ENCODE measurements at regions not wholly inside any gene's neighbourhood (a gene's known extent, or its start where the extent isn't known, plus 50 kb on each side); places are given as distances from the start of the nearest gene placed in this dataset.

GRCh38 chr1:220955116-220955515 is 75.9 kb downstream of the HLX start:
- Histone ChIP-seq H3K27ac (ENCODE audit: insufficient read depth, low read length) (no peak overlapping the region), H3K79me2 (ENCODE audit: control insufficient read depth, insufficient read depth, low read length) (no peaks in the 10 kb centered on the region), H3K36me3 (ENCODE audit: control insufficient read depth, insufficient read depth, low read length) (no peaks in the 10 kb centered on the region), H3K27me3 (ENCODE audit: control insufficient read depth, insufficient read depth, low read length) (no peaks in the 10 kb centered on the region), H4K20me1 (ENCODE audit: control insufficient read depth, extremely low read depth, insufficient read depth, low read length) (no peaks in the 10 kb centered on the region), H3K4me1 (ENCODE audit: control insufficient read depth, extremely low read depth, insufficient read depth, low read length) (peaks cover 9% of the 10 kb centered on the region), H3K9me3 (ENCODE audit: control insufficient read depth, insufficient read depth, low read depth, low read length) (no peaks in the 10 kb centered on the region), H3K4me3 (replicated peaks in 1 of 4; ENCODE audit: control extremely low read depth in 1 of 4, insufficient read depth in 1 of 4, low read depth in 3 of 4, low read length in 4 of 4) (no peak overlapping the region), H3K9ac (ENCODE audit: insufficient read depth, low read length) (no peak overlapping the region), H3K4me2 (ENCODE audit: extremely low read depth, insufficient read depth, low read length) (no peak overlapping the region), H2AFZ (ENCODE audit: low read length) (no peak overlapping the region)
- DNase-seq (ENCODE audit: low read depth in 2 of 2): peak in 1 of 2 donors; percentile 22
- no peak for TF ChIP-seq EZH2 (IDR thresholded peaks at IDR 0.05; ENCODE audit: low read length, missing control alignments)
- TF ChIP-seq CTCF (conservative IDR thresholded peaks at IDR 0.05 in 1 of 2, IDR thresholded peaks at IDR 0.05 in 1 of 2; ENCODE audit: low read depth in 1 of 2, low read length in 2 of 2): no peak

- Histone ChIP-seq H3K4me1 (ENCODE audit: control insufficient read depth, extremely low read depth, insufficient read depth, low read length) (peaks cover 10% of the 10 kb centered on the region), H3K36me3 (ENCODE audit: control insufficient read depth, insufficient read depth, low read length) (no peaks in the 10 kb centered on the region), H2AFZ (ENCODE audit: low read length) (no peak overlapping the region), H3K27ac (ENCODE audit: insufficient read depth, low read length) (peak overlapping the region; percentile 67), H3K27me3 (ENCODE audit: control insufficient read depth, insufficient read depth, low read length) (no peaks in the 10 kb centered on the region), H4K20me1 (ENCODE audit: control insufficient read depth, extremely low read depth, insufficient read depth, low read length) (no peaks in the 10 kb centered on the region), H3K9ac (ENCODE audit: insufficient read depth, low read length) (peak overlapping the region; percentile 26), H3K9me3 (ENCODE audit: control insufficient read depth, insufficient read depth, low read depth, low read length) (no peaks in the 10 kb centered on the region), H3K79me2 (ENCODE audit: control insufficient read depth, insufficient read depth, low read length) (no peaks in the 10 kb centered on the region), H3K4me2 (ENCODE audit: extremely low read depth, insufficient read depth, low read length) (peak overlapping the region; percentile 54), H3K4me3 (replicated peaks in 1 of 4; ENCODE audit: control extremely low read depth in 1 of 4, insufficient read depth in 1 of 4, low read depth in 3 of 4, low read length in 4 of 4) (no peak overlapping the region)
- no peak for TF ChIP-seq EZH2 (IDR thresholded peaks at IDR 0.05; ENCODE audit: low read length, missing control alignments)
- no peak for TF ChIP-seq CTCF (conservative IDR thresholded peaks at IDR 0.05 in 1 of 2, IDR thresholded peaks at IDR 0.05 in 1 of 2; ENCODE audit: low read depth in 1 of 2, low read length in 2 of 2)
- no peak for DNase-seq (ENCODE audit: low read depth in 2 of 2)
These were observed 77.4 kb downstream of the HLX start for GRCh38 chr1:220956501-220957232.

GRCh38 chr1:220957233-220957605 is 78.0 kb downstream of the HLX start:
- TF ChIP-seq CTCF (conservative IDR thresholded peaks at IDR 0.05 in 1 of 2, IDR thresholded peaks at IDR 0.05 in 1 of 2; ENCODE audit: low read depth in 1 of 2, low read length in 2 of 2) (no peak), EZH2 (IDR thresholded peaks at IDR 0.05; ENCODE audit: low read length, missing control alignments) (no peak)
- peak overlapping the region; percentile 67 for H3K27ac ChIP-seq (ENCODE audit: insufficient read depth, low read length)

More at GRCh38 chr1:220957233-220957605, 78.0 kb downstream of the HLX start:
- H3K4me2 ChIP-seq (ENCODE audit: extremely low read depth, insufficient read depth, low read length): peak overlapping the region; percentile 54
- H3K4me1 ChIP-seq (ENCODE audit: control insufficient read depth, extremely low read depth, insufficient read depth, low read length): peaks cover 14% of the 10 kb centered on the region
- peak overlapping the region; percentile 26 for H3K9ac ChIP-seq (ENCODE audit: insufficient read depth, low read length)
- H3K4me3 ChIP-seq (replicated peaks in 1 of 4; ENCODE audit: control extremely low read depth in 1 of 4, insufficient read depth in 1 of 4, low read depth in 3 of 4, low read length in 4 of 4): no peak overlapping the region
- H3K27me3 ChIP-seq (ENCODE audit: control insufficient read depth, insufficient read depth, low read length): no peaks in the 10 kb centered on the region
- peak; percentile 88 to 98 for DNase-seq (ENCODE audit: low read depth in 2 of 2)
- no peaks in the 10 kb centered on the region for H3K79me2 ChIP-seq (ENCODE audit: control insufficient read depth, insufficient read depth, low read length)
- no peak overlapping the region for H2AFZ ChIP-seq (ENCODE audit: low read length)
- no peaks in the 10 kb centered on the region for H3K36me3 ChIP-seq (ENCODE audit: control insufficient read depth, insufficient read depth, low read length)
- H3K9me3 ChIP-seq (ENCODE audit: control insufficient read depth, insufficient read depth, low read depth, low read length): no peaks in the 10 kb centered on the region
- no peaks in the 10 kb centered on the region for H4K20me1 ChIP-seq (ENCODE audit: control insufficient read depth, extremely low read depth, insufficient read depth, low read length)
